HFFc6 (cell line): ENCODE measurements at regions not wholly inside any gene's neighbourhood (a gene's known extent, or its start where the extent isn't known, plus 50 kb on each side); places are given as distances from the start of the nearest gene placed in this dataset.

Experiments
- DNase-seq: peaks from one replicate; pipeline ENCODE4 v3.0.0-alpha.2; 2018
- H3K27ac Mint-ChIP-seq: 2 replicates; pipeline ENCODE4 v1.8.0; 2020; ENCODE audit warnings: mild to moderate bottlenecking, mixed read lengths
- H3K27me3 Mint-ChIP-seq: 2 replicates; pipeline ENCODE4 v1.8.0; 2021; ENCODE audit warnings: mild to moderate bottlenecking, moderate library complexity, mixed read lengths; ENCODE audit not compliant: insufficient read depth
- H3K36me3 Mint-ChIP-seq: 2 replicates; pipeline ENCODE4 v1.8.0; 2021; ENCODE audit warnings: low read depth, mixed read lengths
- H3K4me1 Mint-ChIP-seq: 2 replicates; pipeline ENCODE4 v1.8.0; 2020; ENCODE audit warnings: low read depth, mixed read lengths
- H3K4me3 Mint-ChIP-seq: 2 replicates; pipeline ENCODE4 v1.8.0; 2020; ENCODE audit warnings: mild to moderate bottlenecking, moderate library complexity, mixed read lengths
- H3K9me3 Mint-ChIP-seq: 2 replicates; pipeline ENCODE4 v1.8.0; 2020; ENCODE audit warnings: mild to moderate bottlenecking, mixed read lengths
- TF ChIP-seq, protein P1 (sequence below): fragments of 200-600 bp; sonication (generic); IDR thresholded peaks from 2 replicates; pipeline ENCODE4 v1.5.0; 2021; ENCODE audit warnings: antibody characterized with exemption, mild to moderate bottlenecking

DNA sequence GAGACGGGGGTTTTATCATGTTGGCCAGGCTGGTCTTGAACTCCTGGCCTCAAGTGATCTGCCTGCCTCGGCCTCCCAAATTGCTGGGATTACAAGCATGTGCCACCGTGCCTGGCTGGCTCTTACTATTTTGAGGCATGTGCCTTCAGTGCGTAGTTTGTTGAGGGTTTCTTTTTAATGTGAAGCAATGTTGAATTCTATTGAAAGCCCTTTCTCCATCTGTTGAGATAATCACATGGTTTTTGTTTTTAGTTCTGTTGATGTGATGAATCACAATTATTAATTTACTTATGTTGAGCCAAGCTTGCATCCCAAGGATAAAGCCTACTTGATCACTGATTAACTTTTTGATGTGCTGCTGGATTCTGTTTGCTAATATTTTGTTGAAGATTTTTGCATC, 290.9 kb downstream of the KCNRG start:
- no peaks in the 10 kb centered on the region for H3K9me3 Mint-ChIP-seq
- no peak overlapping the region for H3K27ac Mint-ChIP-seq
- TF ChIP-seq, protein P1, sequence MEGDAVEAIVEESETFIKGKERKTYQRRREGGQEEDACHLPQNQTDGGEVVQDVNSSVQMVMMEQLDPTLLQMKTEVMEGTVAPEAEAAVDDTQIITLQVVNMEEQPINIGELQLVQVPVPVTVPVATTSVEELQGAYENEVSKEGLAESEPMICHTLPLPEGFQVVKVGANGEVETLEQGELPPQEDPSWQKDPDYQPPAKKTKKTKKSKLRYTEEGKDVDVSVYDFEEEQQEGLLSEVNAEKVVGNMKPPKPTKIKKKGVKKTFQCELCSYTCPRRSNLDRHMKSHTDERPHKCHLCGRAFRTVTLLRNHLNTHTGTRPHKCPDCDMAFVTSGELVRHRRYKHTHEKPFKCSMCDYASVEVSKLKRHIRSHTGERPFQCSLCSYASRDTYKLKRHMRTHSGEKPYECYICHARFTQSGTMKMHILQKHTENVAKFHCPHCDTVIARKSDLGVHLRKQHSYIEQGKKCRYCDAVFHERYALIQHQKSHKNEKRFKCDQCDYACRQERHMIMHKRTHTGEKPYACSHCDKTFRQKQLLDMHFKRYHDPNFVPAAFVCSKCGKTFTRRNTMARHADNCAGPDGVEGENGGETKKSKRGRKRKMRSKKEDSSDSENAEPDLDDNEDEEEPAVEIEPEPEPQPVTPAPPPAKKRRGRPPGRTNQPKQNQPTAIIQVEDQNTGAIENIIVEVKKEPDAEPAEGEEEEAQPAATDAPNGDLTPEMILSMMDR: no peak
- no peaks in the 10 kb centered on the region for H3K4me1 Mint-ChIP-seq
- peaks cover 9% of the 10 kb centered on the region for H3K27me3 Mint-ChIP-seq
- no peak overlapping the region for H3K4me3 Mint-ChIP-seq
- DNase-seq: no peak
- no peaks in the 10 kb centered on the region for H3K36me3 Mint-ChIP-seq

DNA sequence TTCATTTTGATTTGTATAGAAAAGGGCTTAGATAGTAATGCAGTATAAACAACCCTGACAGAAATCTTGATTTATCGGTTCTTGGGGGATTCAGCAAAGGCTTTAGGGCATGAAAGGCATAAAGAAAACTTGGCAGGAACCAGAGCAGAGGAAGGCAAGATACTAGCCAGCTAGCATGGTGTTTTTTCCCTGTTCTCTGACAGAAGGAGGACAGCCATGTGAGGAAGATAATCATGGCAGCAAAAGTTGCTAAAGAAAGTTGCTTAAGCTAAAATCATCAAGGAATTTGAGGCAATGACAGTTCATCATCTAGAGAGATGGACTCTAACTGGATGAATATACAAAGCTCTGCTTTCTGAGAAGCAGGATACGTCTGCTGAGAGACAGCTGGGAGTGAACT, 294.1 kb downstream of the KCNRG start:
- H3K4me3 Mint-ChIP-seq: no peak overlapping the region
- H3K27me3 Mint-ChIP-seq: peaks cover 12% of the 10 kb centered on the region
- no peak overlapping the region for H3K27ac Mint-ChIP-seq

DNA sequence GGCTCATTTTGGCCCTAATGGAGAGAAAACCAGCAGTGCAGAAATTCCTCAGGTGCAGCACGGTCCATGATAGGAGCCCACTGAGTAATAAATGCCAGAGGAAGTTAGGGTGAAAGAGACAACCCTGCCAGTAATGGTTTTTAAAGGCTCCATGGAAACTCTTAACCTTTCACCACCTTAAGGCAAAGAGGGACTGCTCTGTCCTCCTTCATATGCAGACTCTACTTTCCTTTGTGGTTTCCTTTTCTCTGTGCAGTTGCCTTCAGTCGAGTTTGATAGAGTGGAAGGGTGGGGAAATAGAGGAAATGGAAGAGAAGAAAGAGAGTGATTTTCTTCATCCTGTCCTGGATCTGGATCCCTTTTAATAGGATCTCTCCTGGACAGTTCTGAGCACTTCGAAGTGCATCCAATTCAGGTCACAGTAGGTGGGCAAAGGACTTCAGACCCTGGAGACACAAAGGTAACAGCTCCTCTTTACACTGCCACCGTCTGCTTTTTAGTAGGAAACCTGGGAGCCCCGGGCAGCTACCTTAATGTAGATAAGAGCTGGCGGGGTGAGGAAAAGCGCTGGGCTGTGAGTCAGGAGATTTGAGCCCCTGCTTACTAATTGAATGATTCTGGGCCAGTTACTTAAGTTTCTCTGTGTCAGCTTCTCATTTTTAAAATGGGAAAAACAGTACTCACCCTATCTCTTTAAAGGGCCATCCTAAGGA, 294.8 kb downstream of the KCNRG start:
- H3K27ac Mint-ChIP-seq: no peak overlapping the region
- no peaks in the 10 kb centered on the region for H3K36me3 Mint-ChIP-seq
- TF ChIP-seq, protein P1: no peak
- no peak for DNase-seq
- peaks cover 12% of the 10 kb centered on the region for H3K27me3 Mint-ChIP-seq
- H3K9me3 Mint-ChIP-seq: no peaks in the 10 kb centered on the region
- no peak overlapping the region for H3K4me3 Mint-ChIP-seq
- H3K4me1 Mint-ChIP-seq: peaks cover 5% of the 10 kb centered on the region; the same call in 1 of the 2 replicates

More for the DNA sequence above, 294.1 kb downstream of the KCNRG start:
- no peaks in the 10 kb centered on the region for H3K36me3 Mint-ChIP-seq
- H3K9me3 Mint-ChIP-seq: no peaks in the 10 kb centered on the region
- TF ChIP-seq, protein P1: no peak
- no peak for DNase-seq
- H3K4me1 Mint-ChIP-seq: peaks cover 5% of the 10 kb centered on the region; the same call in 1 of the 2 replicates

DNA sequence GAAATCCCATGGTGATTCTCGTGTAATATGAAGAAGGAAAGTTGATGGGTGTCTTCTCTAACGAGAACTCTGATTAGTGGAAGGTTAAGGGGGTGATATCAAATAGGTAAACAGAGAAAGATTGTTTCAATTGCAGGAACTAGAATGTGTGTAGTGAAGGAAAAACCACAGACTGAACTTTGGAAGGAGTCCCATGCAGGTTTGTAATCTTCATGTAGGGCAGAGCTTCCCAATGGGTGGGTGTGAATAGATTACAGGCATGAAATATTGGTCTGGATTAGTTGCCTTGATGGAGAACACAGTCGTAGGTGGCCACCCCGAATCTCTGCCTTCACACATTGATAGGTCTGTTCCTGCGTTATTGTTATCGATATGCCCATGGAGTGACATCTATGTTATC, 295.5 kb downstream of the KCNRG start:
- H3K36me3 Mint-ChIP-seq: no peaks in the 10 kb centered on the region
- peaks cover 5% of the 10 kb centered on the region; the same call in 1 of the 2 replicates for H3K4me1 Mint-ChIP-seq
- TF ChIP-seq, protein P1: no peak

DNA sequence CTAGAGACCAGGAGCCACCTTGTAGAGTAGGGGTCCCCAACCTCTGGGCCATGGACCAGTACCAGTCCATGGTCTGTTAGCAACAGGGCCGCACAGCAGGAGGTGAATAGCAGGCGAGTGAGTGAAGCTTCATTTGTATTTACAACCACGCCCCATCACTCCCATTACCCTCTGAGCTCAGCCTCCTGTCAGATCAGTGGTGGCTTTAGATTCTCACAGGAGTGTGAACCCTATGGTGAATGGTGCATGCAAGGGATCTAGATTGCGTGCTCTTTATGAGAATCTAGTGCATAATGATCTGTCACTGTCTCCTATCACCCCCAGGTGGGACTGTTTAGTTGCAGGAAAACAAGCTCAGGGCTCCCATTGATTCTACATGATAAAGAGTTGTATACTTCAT, 303.6 kb downstream of the KCNRG start:
- H3K36me3 Mint-ChIP-seq: no peaks in the 10 kb centered on the region
- DNase-seq: no peak
- TF ChIP-seq, protein P1: no peak
- peaks cover 29% of the 10 kb centered on the region for H3K4me1 Mint-ChIP-seq
- H3K27me3 Mint-ChIP-seq: no peaks in the 10 kb centered on the region; the same call in 1 of the 2 replicates
- no peak overlapping the region for H3K4me3 Mint-ChIP-seq
- H3K27ac Mint-ChIP-seq: no peak overlapping the region
- H3K9me3 Mint-ChIP-seq: no peaks in the 10 kb centered on the region

More for the DNA sequence above, 295.5 kb downstream of the KCNRG start:
- no peaks in the 10 kb centered on the region for H3K9me3 Mint-ChIP-seq
- DNase-seq: no peak
- no peak overlapping the region for H3K27ac Mint-ChIP-seq
- peaks cover 12% of the 10 kb centered on the region for H3K27me3 Mint-ChIP-seq
- H3K4me3 Mint-ChIP-seq: no peak overlapping the region
